OCI-LY7 (cell line): ENCODE measurements at regions not wholly inside any gene's neighbourhood (a gene's known extent, or its start where the extent isn't known, plus 50 kb on each side); places are given as distances from the start of the nearest gene placed in this dataset.

Source experiments
- BruUV-seq: library from RNA; stranded (reverse); fragments of 400-500 nt; replicated peaks from 2 replicates; lab custom pipeline; 2021; lab: Mats Ljungman, UMichigan
- CTCF ChIA-PET: fragments of 300-600 bp; sonication (Branson Sonifier 250); formaldehyde crosslinking; loops from one replicate; lab custom pipeline; 2022; ENCODE audit warnings: antibody characterized with exemption; ENCODE audit not compliant: unreplicated experiment; lab: Charles Lee
- POLR2A ChIA-PET: fragments of 300-600 bp; sonication (Branson Sonifier 250); formaldehyde crosslinking; loops from one replicate; lab custom pipeline; 2022; ENCODE audit warnings: antibody characterized with exemption; lab: Charles Lee
- DNase-seq: peaks from one replicate; pipeline ENCODE4 v3.0.0-alpha.2; 2015; ENCODE audit warnings: low spot score
- H2AFZ ChIP-seq: fragments of 200-600 bp; sonication (generic), shearing (Covaris generic); 2 replicates; pipeline ENCODE4 v1.6.1; 2014; ENCODE audit warnings: mild to moderate bottlenecking, antibody characterized with exemption, low read length, moderate library complexity
- H3K27ac ChIP-seq: fragments of 200-600 bp; sonication (generic); 2 replicates; pipeline ENCODE4 v1.5.1; 2014; ENCODE audit warnings: mixed run types, low read depth, mild to moderate bottlenecking, moderate library complexity, low read length, inconsistent platforms; ENCODE audit not compliant: poor library complexity, severe bottlenecking
- H3K36me3 ChIP-seq: fragments of 200-600 bp; sonication (generic); 2 replicates; pipeline ENCODE4 v1.6.1; 2014; ENCODE audit warnings: mild to moderate bottlenecking, antibody characterized with exemption, low read length, moderate library complexity, mixed read lengths; ENCODE audit not compliant: insufficient read depth
- H3K4me1 ChIP-seq: fragments of 200-600 bp; sonication (generic); 2 replicates; pipeline ENCODE4 v1.5.1; 2014; ENCODE audit warnings: mild to moderate bottlenecking, low read length; ENCODE audit not compliant: insufficient read depth, poor library complexity, severe bottlenecking
- H3K4me2 ChIP-seq: fragments of 200-600 bp; sonication (generic); 2 replicates; pipeline ENCODE4 v1.6.1; 2014; ENCODE audit warnings: mild to moderate bottlenecking, low read length
- H3K4me3 ChIP-seq: fragments of 200-600 bp; sonication (generic); 2 replicates; pipeline ENCODE4 v1.5.1; 2014; ENCODE audit warnings: mild to moderate bottlenecking, low read depth, low read length; ENCODE audit not compliant: poor library complexity, severe bottlenecking
- H3K79me2 ChIP-seq: fragments of 200-600 bp; sonication (generic); 2 replicates; pipeline ENCODE4 v1.6.1; 2016; ENCODE audit warnings: low read depth, mild to moderate bottlenecking, low read length, moderate library complexity, mixed read lengths; ENCODE audit not compliant: insufficient read depth
- H3K9me2 ChIP-seq: fragments of 200-600 bp; sonication (generic); 2 replicates; pipeline ENCODE4 v1.6.1; 2016; ENCODE audit warnings: mild to moderate bottlenecking, low read length, mixed read lengths; ENCODE audit not compliant: insufficient read depth
- H3K9me3 ChIP-seq: fragments of 200-600 bp; sonication (generic); 2 replicates; pipeline ENCODE4 v1.6.1; 2014; ENCODE audit warnings: mild to moderate bottlenecking, mixed run types, low read length, mixed read lengths
- H4K20me1 ChIP-seq: fragments of 200-600 bp; sonication (generic); 2 replicates; pipeline ENCODE4 v1.6.1; 2014; ENCODE audit warnings: mild to moderate bottlenecking, antibody characterized with exemption, low read length, moderate library complexity, mixed read lengths; ENCODE audit not compliant: insufficient read depth
- EZH2phosphoT487 ChIP-seq: fragments of 200-600 bp; sonication (generic); IDR thresholded peaks from 2 replicates; pipeline ENCODE4 v1.6.1; 2018; ENCODE audit warnings: low read depth, borderline replicate concordance, mild to moderate bottlenecking, mixed run types, antibody characterized with exemption, low read length, moderate library complexity, mixed read lengths
- intact Hi-C: fragments of 100-400 bp; cut with micrococcal nuclease; formaldehyde crosslinking; loops from one replicate; pipeline ENCODE4 v1.10.0; 2022; ENCODE audit not compliant: unreplicated experiment
- TF ChIP-seq, protein P1 (sequence below): fragments of 200-600 bp; sonication (generic); conservative IDR thresholded peaks from 2 replicates; pipeline ENCODE4 v1.5.1; 2014; ENCODE audit warnings: mild to moderate bottlenecking, antibody characterized with exemption, low read length, moderate library complexity, mixed read lengths

DNA sequence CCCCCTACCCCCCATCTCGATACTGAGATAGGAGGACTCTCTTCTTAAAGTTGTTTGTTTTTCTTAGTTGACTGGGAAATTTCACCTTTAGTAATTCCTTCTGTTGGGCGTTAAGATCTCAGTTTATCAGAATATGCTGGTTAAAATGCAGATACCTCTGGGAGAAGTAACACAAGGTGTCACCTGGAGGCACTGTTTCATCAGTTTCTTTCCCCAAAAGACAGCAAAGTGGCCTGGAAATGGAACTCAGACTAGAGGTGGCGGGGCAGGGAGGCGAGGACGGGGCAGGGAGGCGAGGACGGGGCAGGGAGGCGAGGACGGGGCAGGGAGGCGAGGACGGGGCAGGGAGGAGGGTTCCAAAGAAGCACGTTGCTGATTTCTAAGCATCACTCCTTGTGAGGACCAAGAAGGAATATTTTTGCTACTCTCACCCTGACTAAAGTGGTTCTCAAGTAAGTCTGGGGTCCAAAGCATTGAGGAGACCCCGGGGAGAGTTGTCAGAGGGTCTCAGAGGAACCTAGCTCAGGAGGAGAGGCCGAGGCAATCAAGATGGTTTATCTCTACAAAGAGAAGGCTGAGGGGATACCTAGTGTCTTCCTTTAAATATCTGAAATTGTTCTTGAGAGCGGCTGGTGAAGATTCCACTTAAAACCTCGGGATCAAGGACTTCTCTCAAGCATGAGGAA, 147.0 kb upstream of the B3GAT1 start:
- H3K36me3 ChIP-seq = no peaks in the 10 kb centered on the region
- no peak overlapping the region for H2AFZ ChIP-seq
- H3K79me2 ChIP-seq = no peaks in the 10 kb centered on the region
- ChIA-PET CTCF (no interaction called here), POLR2A (no interaction called here)
- H4K20me1 ChIP-seq = no peaks in the 10 kb centered on the region
- DNase-seq = no peak
- TF ChIP-seq, protein P1, sequence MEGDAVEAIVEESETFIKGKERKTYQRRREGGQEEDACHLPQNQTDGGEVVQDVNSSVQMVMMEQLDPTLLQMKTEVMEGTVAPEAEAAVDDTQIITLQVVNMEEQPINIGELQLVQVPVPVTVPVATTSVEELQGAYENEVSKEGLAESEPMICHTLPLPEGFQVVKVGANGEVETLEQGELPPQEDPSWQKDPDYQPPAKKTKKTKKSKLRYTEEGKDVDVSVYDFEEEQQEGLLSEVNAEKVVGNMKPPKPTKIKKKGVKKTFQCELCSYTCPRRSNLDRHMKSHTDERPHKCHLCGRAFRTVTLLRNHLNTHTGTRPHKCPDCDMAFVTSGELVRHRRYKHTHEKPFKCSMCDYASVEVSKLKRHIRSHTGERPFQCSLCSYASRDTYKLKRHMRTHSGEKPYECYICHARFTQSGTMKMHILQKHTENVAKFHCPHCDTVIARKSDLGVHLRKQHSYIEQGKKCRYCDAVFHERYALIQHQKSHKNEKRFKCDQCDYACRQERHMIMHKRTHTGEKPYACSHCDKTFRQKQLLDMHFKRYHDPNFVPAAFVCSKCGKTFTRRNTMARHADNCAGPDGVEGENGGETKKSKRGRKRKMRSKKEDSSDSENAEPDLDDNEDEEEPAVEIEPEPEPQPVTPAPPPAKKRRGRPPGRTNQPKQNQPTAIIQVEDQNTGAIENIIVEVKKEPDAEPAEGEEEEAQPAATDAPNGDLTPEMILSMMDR = no peak
- TF ChIP-seq EZH2phosphoT487 = no peak
- intact Hi-C loops = no loop called here
- H3K4me2 ChIP-seq = no peak overlapping the region
- H3K4me3 ChIP-seq = no peak overlapping the region
- no TSS peak for BruUV-seq
- H3K9me2 ChIP-seq = no peaks in the 10 kb centered on the region
- H3K4me1 ChIP-seq = no peaks in the 10 kb centered on the region
- no peaks in the 10 kb centered on the region for H3K9me3 ChIP-seq
- H3K27ac ChIP-seq = no peak overlapping the region

DNA sequence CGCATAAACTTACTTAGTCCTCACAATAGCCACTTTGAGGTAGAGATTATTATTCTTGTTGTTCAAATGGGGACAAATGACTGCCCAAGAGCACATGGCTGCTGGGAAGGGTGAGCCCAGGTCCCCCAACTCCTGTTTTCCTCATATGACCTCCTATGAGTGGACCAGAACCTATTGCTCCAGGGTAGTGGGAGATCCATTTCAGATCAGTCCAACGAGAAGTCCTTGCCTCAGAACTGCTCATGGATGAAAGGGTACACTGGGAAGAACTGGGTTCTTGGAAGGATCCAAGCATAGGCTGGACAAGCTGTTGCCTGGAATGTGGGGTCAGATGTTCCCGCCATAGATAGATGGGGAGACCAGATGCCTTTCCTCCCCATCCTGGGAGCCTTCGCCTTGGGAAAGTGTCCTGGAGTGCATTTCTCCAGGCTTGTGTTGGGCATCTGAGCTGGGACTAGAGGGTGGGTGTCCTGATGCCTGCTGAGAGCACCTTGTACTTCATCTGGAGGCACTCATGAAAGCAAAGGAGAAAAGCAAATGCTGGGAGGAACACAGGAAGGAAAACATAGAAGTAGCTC, 146.3 kb upstream of the B3GAT1 start:
- Histone ChIP-seq H3K9me2 (no peaks in the 10 kb centered on the region), H3K4me2 (no peak overlapping the region), H3K79me2 (no peaks in the 10 kb centered on the region), H2AFZ (no peak overlapping the region), H3K27ac (no peak overlapping the region), H3K36me3 (no peaks in the 10 kb centered on the region), H3K4me3 (no peak overlapping the region), H3K4me1 (no peaks in the 10 kb centered on the region), H3K9me3 (no peaks in the 10 kb centered on the region), H4K20me1 (no peaks in the 10 kb centered on the region)
- TF ChIP-seq, protein P1 = no peak
- TF ChIP-seq EZH2phosphoT487 = no peak
- BruUV-seq = no TSS peak
- no peak for DNase-seq
- ChIA-PET POLR2A (no interaction called here), CTCF (no interaction called here)
- intact Hi-C loops = no loop called here

DNA sequence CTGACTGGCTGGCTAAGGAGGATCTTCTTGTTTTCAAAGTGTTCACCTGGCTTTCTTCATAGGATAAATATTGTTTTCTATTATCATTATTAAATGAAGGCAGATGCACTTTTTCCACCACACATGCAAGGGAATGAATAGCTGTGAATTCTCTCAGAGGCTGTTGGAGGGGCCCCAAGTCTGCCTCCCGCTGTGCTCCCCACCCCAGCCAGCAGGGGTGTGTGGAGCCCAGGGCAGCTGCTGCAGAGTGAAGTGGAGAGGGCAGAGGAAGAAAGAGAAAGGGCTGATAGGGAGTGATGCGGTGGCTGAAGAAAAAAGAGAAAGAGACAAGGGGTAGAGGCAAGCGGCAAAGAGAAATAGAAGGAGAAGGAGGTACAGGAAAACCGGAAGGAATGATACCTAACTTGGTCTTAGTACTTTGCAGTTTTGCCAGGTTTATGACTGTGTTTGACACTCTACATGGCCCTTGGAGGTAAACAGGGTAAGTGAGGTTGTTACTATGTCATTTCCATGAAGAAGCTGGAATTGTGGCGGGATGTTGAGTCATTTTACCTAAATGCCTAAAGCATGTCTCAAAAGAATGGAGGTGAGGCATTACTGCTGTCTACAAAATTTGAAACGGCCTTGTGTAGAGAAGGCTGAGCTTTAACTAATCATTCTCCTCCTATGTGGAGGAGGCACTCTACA, 145.7 kb upstream of the B3GAT1 start:
- H2AFZ ChIP-seq = no peak overlapping the region
- no peak overlapping the region for H3K4me3 ChIP-seq
- ChIA-PET POLR2A (no interaction called here), CTCF (no interaction called here)
- no peaks in the 10 kb centered on the region for H3K4me1 ChIP-seq
- BruUV-seq = no TSS peak
- no peak for DNase-seq
- no peaks in the 10 kb centered on the region for H3K36me3 ChIP-seq
- intact Hi-C loops = no loop called here
- H3K9me2 ChIP-seq = no peaks in the 10 kb centered on the region
- H3K27ac ChIP-seq = no peak overlapping the region
- no peaks in the 10 kb centered on the region for H4K20me1 ChIP-seq
- no peak for TF ChIP-seq EZH2phosphoT487
- TF ChIP-seq, protein P1 = no peak
- H3K4me2 ChIP-seq = no peak overlapping the region
- no peaks in the 10 kb centered on the region for H3K79me2 ChIP-seq
- H3K9me3 ChIP-seq = no peaks in the 10 kb centered on the region
